ENCODE measurements at regions not wholly inside any gene's neighbourhood (a gene's known extent, or its start where the extent isn't known, plus 50 kb on each side); places are given as distances from the start of the nearest gene placed in this dataset.

DNA sequence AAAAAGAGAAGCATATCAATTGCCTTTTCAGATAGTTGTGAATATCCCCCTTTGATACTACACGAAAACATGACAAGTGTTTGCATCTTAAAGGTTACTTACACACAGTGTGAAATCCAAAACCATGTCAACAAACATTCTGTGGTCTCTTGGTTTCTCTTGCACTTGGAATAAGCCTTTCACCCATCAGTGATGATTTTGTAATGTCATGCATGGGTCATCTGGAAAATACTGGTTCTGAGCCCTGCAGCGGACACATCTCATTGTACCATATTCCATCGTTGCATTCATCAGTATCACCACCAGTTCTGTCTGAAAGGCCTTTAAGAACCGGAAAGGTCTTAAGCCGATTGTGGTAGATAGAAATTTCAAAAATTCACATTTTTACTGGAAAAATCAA, 65.4 kb upstream of the SOX1 start:
- DNase-seq (ENCODE audit: low spot score in 2 of 2) = no peak
- Histone ChIP-seq H3K4me1 (no peaks in the 10 kb centered on the region), H3K27ac (no peak overlapping the region), H3K27me3 (peaks cover 16% of the 10 kb centered on the region), H3K36me3 (no peaks in the 10 kb centered on the region), H3K9me3 (no peaks in the 10 kb centered on the region), H3K4me3 (no peak overlapping the region)
- TF ChIP-seq, protein P1, sequence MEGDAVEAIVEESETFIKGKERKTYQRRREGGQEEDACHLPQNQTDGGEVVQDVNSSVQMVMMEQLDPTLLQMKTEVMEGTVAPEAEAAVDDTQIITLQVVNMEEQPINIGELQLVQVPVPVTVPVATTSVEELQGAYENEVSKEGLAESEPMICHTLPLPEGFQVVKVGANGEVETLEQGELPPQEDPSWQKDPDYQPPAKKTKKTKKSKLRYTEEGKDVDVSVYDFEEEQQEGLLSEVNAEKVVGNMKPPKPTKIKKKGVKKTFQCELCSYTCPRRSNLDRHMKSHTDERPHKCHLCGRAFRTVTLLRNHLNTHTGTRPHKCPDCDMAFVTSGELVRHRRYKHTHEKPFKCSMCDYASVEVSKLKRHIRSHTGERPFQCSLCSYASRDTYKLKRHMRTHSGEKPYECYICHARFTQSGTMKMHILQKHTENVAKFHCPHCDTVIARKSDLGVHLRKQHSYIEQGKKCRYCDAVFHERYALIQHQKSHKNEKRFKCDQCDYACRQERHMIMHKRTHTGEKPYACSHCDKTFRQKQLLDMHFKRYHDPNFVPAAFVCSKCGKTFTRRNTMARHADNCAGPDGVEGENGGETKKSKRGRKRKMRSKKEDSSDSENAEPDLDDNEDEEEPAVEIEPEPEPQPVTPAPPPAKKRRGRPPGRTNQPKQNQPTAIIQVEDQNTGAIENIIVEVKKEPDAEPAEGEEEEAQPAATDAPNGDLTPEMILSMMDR (IDR thresholded peaks at IDR 0.05) = no peak
- TF ChIP-seq EP300 (IDR thresholded peaks at IDR 0.05) (no peak), POLR2AphosphoS5 (IDR thresholded peaks at IDR 0.05) (no peak), POLR2A (IDR thresholded peaks at IDR 0.05) (no peak)
- 82% methylated on average over 5 of the region's 5 CpGs for WGBS

DNA sequence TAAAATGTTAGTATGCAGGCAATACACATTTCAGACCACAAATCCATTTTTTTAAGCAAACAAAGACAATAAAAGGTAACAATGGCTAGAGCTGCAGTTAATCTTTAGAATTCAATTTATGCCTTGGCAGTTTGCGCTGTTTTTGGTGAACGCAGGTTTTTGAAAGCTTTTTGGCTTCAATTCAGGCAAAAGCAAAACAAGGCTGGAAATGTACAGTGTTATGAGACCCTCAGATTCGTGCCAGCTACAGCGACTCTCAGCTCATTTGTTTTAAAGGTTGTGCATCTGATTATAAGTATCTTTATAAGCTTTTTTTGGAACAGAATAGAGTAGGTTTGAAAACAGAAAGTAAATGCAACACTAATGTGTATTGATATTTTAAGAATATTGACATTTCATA, 63.6 kb upstream of the SOX1 start:
- WGBS = 76% methylated on average over 4 of the region's 4 CpGs
- Histone ChIP-seq H3K4me3 (no peak overlapping the region), H3K9me3 (no peaks in the 10 kb centered on the region), H3K27me3 (peaks cover 6% of the 10 kb centered on the region), H3K36me3 (no peaks in the 10 kb centered on the region), H3K4me1 (no peaks in the 10 kb centered on the region), H3K27ac (no peak overlapping the region)
- no peak for DNase-seq (ENCODE audit: low spot score in 2 of 2)
- TF ChIP-seq EP300 (IDR thresholded peaks at IDR 0.05) (no peak), POLR2AphosphoS5 (IDR thresholded peaks at IDR 0.05) (no peak), POLR2A (IDR thresholded peaks at IDR 0.05) (no peak)
- TF ChIP-seq, protein P1 (IDR thresholded peaks at IDR 0.05) = no peak

DNA sequence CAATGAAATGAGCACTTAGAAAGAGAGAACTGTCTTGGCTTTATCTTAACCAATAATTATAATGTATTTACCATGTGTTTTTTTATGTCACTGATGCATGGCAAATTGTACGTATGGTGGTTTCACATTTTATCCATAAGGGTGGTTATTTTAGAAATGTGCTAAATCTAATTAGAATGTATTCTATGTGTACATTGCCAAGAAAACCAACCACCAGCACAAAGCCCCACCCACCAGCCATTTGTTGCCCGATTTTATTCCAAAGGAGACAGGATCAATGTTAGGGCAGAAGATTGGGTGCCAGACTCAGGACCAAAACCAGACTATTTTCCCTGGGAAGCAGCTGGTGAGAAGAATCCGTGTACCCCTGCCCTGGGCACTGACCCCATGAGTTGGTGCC, 63.0 kb upstream of the SOX1 start:
- Histone ChIP-seq H3K36me3 (no peaks in the 10 kb centered on the region), H3K27me3 (peaks cover under 1% of the 10 kb centered on the region), H3K27ac (no peak overlapping the region), H3K4me1 (no peaks in the 10 kb centered on the region), H3K9me3 (no peaks in the 10 kb centered on the region), H3K4me3 (no peak overlapping the region)
- TF ChIP-seq EP300 (IDR thresholded peaks at IDR 0.05) (no peak), POLR2AphosphoS5 (IDR thresholded peaks at IDR 0.05) (no peak), POLR2A (IDR thresholded peaks at IDR 0.05) (no peak)
- TF ChIP-seq, protein P1 (IDR thresholded peaks at IDR 0.05) = no peak
- no peak for DNase-seq (ENCODE audit: low spot score in 2 of 2)
- 76% methylated on average over 3 of the region's 3 CpGs for WGBS

DNA sequence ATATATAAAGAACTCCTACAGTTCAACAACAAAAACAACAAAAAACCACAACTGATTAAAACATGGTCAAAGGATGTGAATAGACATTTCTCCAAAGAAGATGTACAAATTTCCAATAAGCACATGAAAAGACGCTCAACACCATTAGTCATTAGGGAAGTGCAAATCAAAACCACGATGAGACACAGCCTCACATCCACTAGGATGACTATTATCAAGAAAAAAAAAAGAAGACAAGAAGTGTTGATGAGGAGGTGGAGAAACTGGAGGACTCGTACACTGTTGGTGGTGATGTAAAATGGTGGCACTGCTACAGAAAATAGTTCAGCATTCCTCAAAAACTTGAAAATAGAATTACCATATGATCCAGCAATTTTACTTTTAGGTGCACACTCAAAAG, 61.0 kb upstream of the SOX1 start:
- no peaks in the 10 kb centered on the region for H3K4me1 ChIP-seq
- WGBS = 84% methylated on average over 3 of the region's 3 CpGs
- no peak overlapping the region for H3K4me3 ChIP-seq
- no peak for DNase-seq (ENCODE audit: low spot score in 2 of 2)
- no peaks in the 10 kb centered on the region for H3K9me3 ChIP-seq
- H3K27me3 ChIP-seq = no peaks in the 10 kb centered on the region
- no peaks in the 10 kb centered on the region for H3K36me3 ChIP-seq
- TF ChIP-seq POLR2A (IDR thresholded peaks at IDR 0.05) (no peak), POLR2AphosphoS5 (IDR thresholded peaks at IDR 0.05) (no peak), EP300 (IDR thresholded peaks at IDR 0.05) (no peak)
- TF ChIP-seq, protein P1 (IDR thresholded peaks at IDR 0.05) = no peak
- H3K27ac ChIP-seq = no peak overlapping the region

DNA sequence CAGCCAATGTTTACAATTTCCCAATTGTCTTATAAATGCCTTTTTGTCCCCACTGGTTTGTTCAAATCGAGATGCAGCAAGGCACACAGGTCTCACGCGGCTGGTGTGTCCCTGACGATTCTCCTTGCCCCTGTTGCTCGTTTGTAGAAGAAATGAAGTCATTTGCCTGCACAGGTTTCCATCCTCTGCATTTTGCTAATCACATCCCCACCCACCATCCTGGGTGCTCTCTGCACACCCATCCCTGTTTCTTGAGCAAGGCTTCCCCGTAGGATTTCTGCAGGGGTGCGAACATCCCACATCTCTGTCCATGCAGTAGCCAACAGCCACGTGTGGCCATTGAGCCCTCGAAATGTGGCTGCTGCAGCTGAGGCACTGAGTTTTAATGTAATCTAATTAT, 59.8 kb upstream of the SOX1 start:
- Histone ChIP-seq H3K27me3 (no peaks in the 10 kb centered on the region), H3K4me3 (no peak overlapping the region), H3K36me3 (no peaks in the 10 kb centered on the region), H3K4me1 (no peaks in the 10 kb centered on the region), H3K27ac (no peak overlapping the region), H3K9me3 (no peaks in the 10 kb centered on the region)
- DNase-seq (ENCODE audit: low spot score in 2 of 2) = no peak
- WGBS = 89% methylated on average over 9 of the region's 9 CpGs
- no peak for TF ChIP-seq POLR2A (IDR thresholded peaks at IDR 0.05)
- TF ChIP-seq, protein P1 (IDR thresholded peaks at IDR 0.05) = no peak
- TF ChIP-seq POLR2AphosphoS5 (IDR thresholded peaks at IDR 0.05) = no peak
- no peak for TF ChIP-seq EP300 (IDR thresholded peaks at IDR 0.05)

All from suprapubic skin (tissue), 4 donors.